ENCODE measurements at regions not wholly inside any gene's neighbourhood (a gene's known extent, or its start where the extent isn't known, plus 50 kb on each side); places are given as distances from the start of the nearest gene placed in this dataset.

- ChIA-PET CTCF (no interaction called here), POLR2A (ENCODE audit: unreplicated experiment) (no interaction called here)
- Histone ChIP-seq H4K20me1 (ENCODE audit: insufficient read depth) (no peaks in the 10 kb centered on the region), H3K4me1 (replicated peaks; ENCODE audit: insufficient read depth) (no peaks in the 10 kb centered on the region), H2AFZ (no peak overlapping the region), H3K79me2 (ENCODE audit: low read depth) (no peaks in the 10 kb centered on the region), H3K27ac (no peak overlapping the region), H3F3A (ENCODE audit: insufficient read depth, low read depth) (no peaks in the 10 kb centered on the region), H3K36me3 (ENCODE audit: low read depth) (no peaks in the 10 kb centered on the region), H3K4me3 (no peak overlapping the region), H3K4me2 (no peak overlapping the region), H3K9me3 (ENCODE audit: insufficient read depth, low read depth) (no peaks in the 10 kb centered on the region), H3K27me3 (ENCODE audit: insufficient read depth, low read depth) (peaks cover 38% of the 10 kb centered on the region; the same call in 1 of the 2 replicates), H3K9me2 (ENCODE audit: insufficient read depth) (no peaks in the 10 kb centered on the region)
- BruUV-seq (replicated peaks): no TSS peak
- DNase-seq: no peak
- TF ChIP-seq EZH2 (IDR thresholded peaks at IDR 0.05; ENCODE audit: low read depth) (no peak), CTCF (conservative IDR thresholded peaks at IDR 0.05) (no peak)
- intact Hi-C loops (cut with micrococcal nuclease; ENCODE audit: unreplicated experiment): no loop called here
Measured at GRCh38 chr5:61704289-61704688, 372.2 kb downstream of the ZSWIM6 start.

- no TSS peak for BruUV-seq (replicated peaks)
- Histone ChIP-seq H3K9me2 (ENCODE audit: insufficient read depth) (no peaks in the 10 kb centered on the region), H3F3A (ENCODE audit: insufficient read depth, low read depth) (no peaks in the 10 kb centered on the region), H3K27ac (no peak overlapping the region), H3K27me3 (ENCODE audit: insufficient read depth, low read depth) (peaks cover 20% of the 10 kb centered on the region; the same call in 1 of the 2 replicates), H4K20me1 (ENCODE audit: insufficient read depth) (no peaks in the 10 kb centered on the region), H3K4me1 (replicated peaks; ENCODE audit: insufficient read depth) (no peaks in the 10 kb centered on the region), H3K4me2 (no peak overlapping the region), H3K79me2 (ENCODE audit: low read depth) (no peaks in the 10 kb centered on the region), H3K9me3 (ENCODE audit: insufficient read depth, low read depth) (no peaks in the 10 kb centered on the region), H3K4me3 (no peak overlapping the region), H3K36me3 (ENCODE audit: low read depth) (no peaks in the 10 kb centered on the region), H2AFZ (no peak overlapping the region)
- POLR2A ChIA-PET (ENCODE audit: unreplicated experiment): no interaction called here
- TF ChIP-seq EZH2 (IDR thresholded peaks at IDR 0.05; ENCODE audit: low read depth) (no peak), CTCF (conservative IDR thresholded peaks at IDR 0.05) (no peak)
- DNase-seq: no peak
- intact Hi-C loops (cut with micrococcal nuclease; ENCODE audit: unreplicated experiment): no loop called here
- CTCF ChIA-PET: no interaction called here
Measured at GRCh38 chr5:61706751-61707150, 374.7 kb downstream of the ZSWIM6 start.

GRCh38 chr5:61719124-61719523 is 387.1 kb downstream of the ZSWIM6 start:
- POLR2A ChIA-PET (ENCODE audit: unreplicated experiment): interaction anchor here (0.7 kb wide), 1 partner anchor 13 kb away, joined by 3 read pairs; no protein-coding TSS in a partner anchor
- H3K79me2 ChIP-seq (ENCODE audit: low read depth): no peaks in the 10 kb centered on the region
- DNase-seq: no peak
- no peaks in the 10 kb centered on the region; the same call in 1 of the 2 replicates for H3K9me2 ChIP-seq (ENCODE audit: insufficient read depth)
- BruUV-seq (replicated peaks): no TSS peak
- H2AFZ ChIP-seq: no peak overlapping the region
- H3K4me1 ChIP-seq (replicated peaks; ENCODE audit: insufficient read depth): no peaks in the 10 kb centered on the region
- no peaks in the 10 kb centered on the region for H4K20me1 ChIP-seq (ENCODE audit: insufficient read depth)
- no peak overlapping the region for H3K4me3 ChIP-seq
- no peak overlapping the region for H3K4me2 ChIP-seq
- H3F3A ChIP-seq (ENCODE audit: insufficient read depth, low read depth): no peaks in the 10 kb centered on the region
- TF ChIP-seq CTCF (conservative IDR thresholded peaks at IDR 0.05): no peak
- no peak for TF ChIP-seq EZH2 (IDR thresholded peaks at IDR 0.05; ENCODE audit: low read depth)
- intact Hi-C loops (cut with micrococcal nuclease; ENCODE audit: unreplicated experiment): no loop called here
- H3K27me3 ChIP-seq (ENCODE audit: insufficient read depth, low read depth): peaks cover 24% of the 10 kb centered on the region
- no peak overlapping the region for H3K27ac ChIP-seq
- CTCF ChIA-PET: no interaction called here
- H3K9me3 ChIP-seq (ENCODE audit: insufficient read depth, low read depth): no peaks in the 10 kb centered on the region
- H3K36me3 ChIP-seq (ENCODE audit: low read depth): no peaks in the 10 kb centered on the region
